Neuronal stem cell (in vitro differentiated cells): ENCODE measurements at regions not wholly inside any gene's neighbourhood (a gene's known extent, or its start where the extent isn't known, plus 50 kb on each side); places are given as distances from the start of the nearest gene placed in this dataset.

ENCODE experiments used
- DNase-seq: peaks from one replicate; pipeline ENCODE4 v3.0.0-alpha.2; 2013; ENCODE audit warnings: low spot score
- H2AFZ ChIP-seq: one replicate; pipeline ENCODE4 v1.6.1; 2013; ENCODE audit warnings: mild to moderate bottlenecking, low read length, inconsistent platforms
- H2AK5ac ChIP-seq: 2 replicates; pipeline ENCODE4 v1.6.1; 2013; ENCODE audit warnings: low read depth, mild to moderate bottlenecking, inconsistent platforms, low read length, moderate library complexity, mixed read lengths
- H2BK120ac ChIP-seq: 2 replicates; pipeline ENCODE4 v1.6.1; 2013; ENCODE audit warnings: low read depth, mild to moderate bottlenecking, inconsistent platforms, low read length, moderate library complexity, mixed read lengths
- H2BK12ac ChIP-seq: one replicate; pipeline ENCODE4 v1.6.1; 2013; ENCODE audit warnings: low read length, inconsistent platforms
- H2BK15ac ChIP-seq: 2 replicates; pipeline ENCODE4 v1.6.1; 2013; ENCODE audit warnings: mild to moderate bottlenecking, low read length, inconsistent platforms, mixed read lengths
- H2BK5ac ChIP-seq: one replicate; pipeline ENCODE4 v1.6.1; 2013; ENCODE audit warnings: inconsistent platforms, mild to moderate bottlenecking, low read length, moderate library complexity
- H3K14ac ChIP-seq: one replicate; pipeline ENCODE4 v1.6.1; 2013; ENCODE audit warnings: low read length, inconsistent platforms
- H3K18ac ChIP-seq: 2 replicates; pipeline ENCODE4 v1.6.1; 2013; ENCODE audit warnings: low read length, inconsistent platforms
- H3K23ac ChIP-seq: 2 replicates; pipeline ENCODE4 v1.6.1; 2013; ENCODE audit warnings: low read depth, mild to moderate bottlenecking, mixed read lengths, low read length, inconsistent platforms; ENCODE audit not compliant: poor library complexity
- H3K27ac ChIP-seq: replicated peaks from 3 replicates; pipeline ENCODE4 v1.5.1; 2013; ENCODE audit warnings: low read length, inconsistent platforms
- H3K27me3 ChIP-seq, 3 experiments: 2 replicates each; pipeline ENCODE4 v1.6.1; 2013; ENCODE audit warnings: low read length in 3 of 3, mild to moderate bottlenecking in 2 of 3, inconsistent platforms in 1 of 3, low read depth in 1 of 3, mixed read lengths in 1 of 3, moderate library complexity in 1 of 3; ENCODE audit not compliant: control insufficient read depth in 3 of 3, insufficient read depth in 3 of 3
- H3K36me3 ChIP-seq, 2 donors: replicated peaks in 1 of 2; 2 replicates each; pipeline ENCODE4 v1.6.1; 2013; ENCODE audit warnings: low read length in 2 of 2; ENCODE audit not compliant: control insufficient read depth in 2 of 2, insufficient read depth in 2 of 2
- H3K4ac ChIP-seq: 2 replicates; pipeline ENCODE4 v1.6.1; 2013; ENCODE audit warnings: inconsistent platforms, mild to moderate bottlenecking, low read length, moderate library complexity
- H3K4me1 ChIP-seq, 2 donors: 1 replicate in 1 of 2; 2 replicates in 1 of 2; pipeline ENCODE4 v1.6.1; 2013; ENCODE audit warnings: low read length in 2 of 2, low read depth in 1 of 2; ENCODE audit not compliant: control insufficient read depth in 2 of 2, insufficient read depth in 1 of 2
- H3K4me2 ChIP-seq: one replicate; pipeline ENCODE4 v1.6.1; 2013; ENCODE audit warnings: mild to moderate bottlenecking, low read length, inconsistent platforms; ENCODE audit not compliant: insufficient read depth, poor library complexity, severe bottlenecking
- H3K4me3 ChIP-seq, 2 donors: 2 replicates each; pipeline ENCODE4 v1.5.1; 2013; ENCODE audit warnings: low read length in 2 of 2, mild to moderate bottlenecking in 2 of 2, inconsistent platforms in 1 of 2, moderate library complexity in 1 of 2
- H3K79me1 ChIP-seq: one replicate; pipeline ENCODE4 v1.6.1; 2013; ENCODE audit warnings: low read depth, mild to moderate bottlenecking, inconsistent platforms, low read length, moderate library complexity
- H3K9ac ChIP-seq: one replicate; pipeline ENCODE4 v1.6.1; 2013; ENCODE audit warnings: mild to moderate bottlenecking, low read depth, low read length, inconsistent platforms; ENCODE audit not compliant: poor library complexity
- H3K9me3 ChIP-seq, 2 donors: replicated peaks in 1 of 2; 2 replicates each; pipeline versions ENCODE3 to v1.6.1; 2013; ENCODE audit warnings: low read length in 2 of 2, mild to moderate bottlenecking in 2 of 2, inconsistent platforms in 1 of 2, low read depth in 1 of 2, mixed read lengths in 1 of 2, moderate library complexity in 1 of 2; ENCODE audit not compliant: control insufficient read depth in 2 of 2, insufficient read depth in 1 of 2
- H4K8ac ChIP-seq: one replicate; pipeline ENCODE4 v1.6.1; 2013; ENCODE audit warnings: low read depth, mild to moderate bottlenecking, inconsistent platforms, low read length, moderate library complexity
- H4K91ac ChIP-seq: one replicate; pipeline ENCODE4 v1.6.1; 2013; ENCODE audit warnings: low read length, low read depth, mild to moderate bottlenecking, inconsistent platforms; ENCODE audit not compliant: poor library complexity
- WGBS, 2 donors: extraction: QIAGEN DNeasy Blood & Tissue Kit; methylation state at CpG; one replicate each; pipeline ENCODE4 v1.1.7; 2013; ENCODE audit warnings: missing lambda C conversion rate in 2 of 2, mixed read lengths in 1 of 2; ENCODE audit not compliant: insufficient read length in 2 of 2, insufficient replicate concordance in 1 of 2; ENCODE audit errors: extremely low coverage in 2 of 2; 5-methylcytosine and 5-hydroxymethylcytosine counted together

GRCh38 chr12:86663716-86664115 is 407.5 kb upstream of the MGAT4C start:
- H3K9ac ChIP-seq = no peak overlapping the region
- H3K79me1 ChIP-seq = no peaks in the 10 kb centered on the region
- no peak overlapping the region for H4K8ac ChIP-seq
- no peaks in the 10 kb centered on the region for H3K9me3 ChIP-seq
- no peak overlapping the region for H2BK120ac ChIP-seq
- DNase-seq = no peak
- no peak overlapping the region for H3K27ac ChIP-seq
- H3K4me2 ChIP-seq = no peak overlapping the region
- no peaks in the 10 kb centered on the region for H3K36me3 ChIP-seq
- H2BK15ac ChIP-seq = no peak overlapping the region
- no peaks in the 10 kb centered on the region for H3K4me1 ChIP-seq
- H3K27me3 ChIP-seq = no peaks in the 10 kb centered on the region
- no peak overlapping the region for H4K91ac ChIP-seq
- no peak overlapping the region for H3K23ac ChIP-seq
- no peak overlapping the region for H2AK5ac ChIP-seq
- H3K4ac ChIP-seq = no peak overlapping the region
- no peak overlapping the region for H3K4me3 ChIP-seq
- H2BK12ac ChIP-seq = no peak overlapping the region
- H2BK5ac ChIP-seq = no peak overlapping the region
- no peak overlapping the region for H3K14ac ChIP-seq
- no peak overlapping the region for H3K18ac ChIP-seq
- no peak overlapping the region for H2AFZ ChIP-seq

GRCh38 chr12:86663173-86663572 is 407.0 kb upstream of the MGAT4C start:
- no peak overlapping the region for H3K9ac ChIP-seq
- H2AFZ ChIP-seq = no peak overlapping the region
- no peak overlapping the region for H3K4me3 ChIP-seq
- H3K79me1 ChIP-seq = no peaks in the 10 kb centered on the region
- H2BK12ac ChIP-seq = no peak overlapping the region
- H2BK120ac ChIP-seq = no peak overlapping the region
- H3K27ac ChIP-seq = no peak overlapping the region
- H3K4ac ChIP-seq = no peak overlapping the region
- H4K91ac ChIP-seq = no peak overlapping the region
- no peak overlapping the region for H3K23ac ChIP-seq
- H4K8ac ChIP-seq = no peak overlapping the region
- no peak overlapping the region for H3K14ac ChIP-seq
- H2BK5ac ChIP-seq = no peak overlapping the region
- no peaks in the 10 kb centered on the region for H3K36me3 ChIP-seq
- H3K27me3 ChIP-seq = no peaks in the 10 kb centered on the region
- no peak overlapping the region for H2AK5ac ChIP-seq
- H2BK15ac ChIP-seq = no peak overlapping the region
- no peaks in the 10 kb centered on the region for H3K4me1 ChIP-seq
- no peak overlapping the region for H3K18ac ChIP-seq
- no peak overlapping the region for H3K4me2 ChIP-seq
- DNase-seq = no peak
- H3K9me3 ChIP-seq = no peaks in the 10 kb centered on the region
- WGBS, 2 donors = no CpG with 5 or more reads among the region's 3 CpGs

GRCh38 chr12:86662464-86662863 is 406.3 kb upstream of the MGAT4C start:
- Histone ChIP-seq H3K9me3 (no peaks in the 10 kb centered on the region), H3K79me1 (no peaks in the 10 kb centered on the region), H2BK15ac (no peak overlapping the region), H2BK5ac (no peak overlapping the region), H3K4ac (no peak overlapping the region), H2BK120ac (no peak overlapping the region), H3K18ac (no peak overlapping the region), H2AFZ (no peak overlapping the region), H4K8ac (no peak overlapping the region), H3K4me1 (no peaks in the 10 kb centered on the region), H3K27ac (no peak overlapping the region), H3K36me3 (no peaks in the 10 kb centered on the region), H2AK5ac (no peak overlapping the region), H3K4me3 (no peak overlapping the region), H3K4me2 (no peak overlapping the region), H3K9ac (no peak overlapping the region), H2BK12ac (no peak overlapping the region), H3K14ac (no peak overlapping the region), H3K23ac (no peak overlapping the region), H4K91ac (no peak overlapping the region), H3K27me3 (no peaks in the 10 kb centered on the region)
- DNase-seq = no peak
- no CpG with 5 or more reads among the region's 1 CpG for WGBS, 2 donors

DNA sequence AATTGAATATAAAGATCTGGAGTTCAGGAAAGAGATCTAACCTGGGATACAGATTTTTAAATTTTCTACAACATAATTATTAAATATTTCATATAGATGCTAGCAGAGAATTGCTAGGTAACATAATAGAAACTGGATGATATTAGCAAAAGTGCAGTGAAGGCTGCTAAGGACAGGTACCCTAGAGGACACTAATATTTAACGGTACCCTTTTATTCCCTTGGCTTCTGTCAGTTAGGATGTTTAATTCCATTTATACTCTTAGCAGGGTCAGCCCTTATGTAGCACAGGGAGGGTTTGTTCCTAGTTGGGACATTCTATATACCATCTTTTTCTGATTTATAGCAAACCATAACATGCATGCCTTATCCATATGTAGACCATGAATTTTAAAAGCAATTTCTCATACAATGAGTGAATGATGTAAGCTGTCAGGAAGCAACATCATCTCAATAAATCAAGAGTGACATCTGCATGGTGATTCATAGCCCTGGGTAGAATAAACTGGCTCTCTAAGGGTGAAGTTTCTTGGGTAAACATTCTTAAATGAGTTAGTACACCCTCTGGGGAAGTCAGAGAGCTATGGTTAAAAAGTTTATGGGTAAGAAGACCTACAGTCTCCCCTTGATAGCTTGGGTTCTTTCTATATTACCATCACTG is 404.4 kb upstream of the MGAT4C start:
- Histone ChIP-seq H3K23ac (no peak overlapping the region), H3K4me1 (no peaks in the 10 kb centered on the region), H3K4ac (no peak overlapping the region), H3K9ac (no peak overlapping the region), H3K14ac (no peak overlapping the region), H2AK5ac (no peak overlapping the region), H4K91ac (no peak overlapping the region), H3K79me1 (no peaks in the 10 kb centered on the region), H3K27ac (no peak overlapping the region), H3K9me3 (no peaks in the 10 kb centered on the region), H3K18ac (no peak overlapping the region), H4K8ac (no peak overlapping the region), H3K4me2 (no peak overlapping the region), H2AFZ (no peak overlapping the region), H2BK15ac (no peak overlapping the region), H3K4me3 (no peak overlapping the region), H3K36me3 (no peaks in the 10 kb centered on the region), H2BK5ac (no peak overlapping the region), H2BK120ac (no peak overlapping the region), H3K27me3 (no peaks in the 10 kb centered on the region), H2BK12ac (no peak overlapping the region)
- no CpG with 5 or more reads among the region's 1 CpG for WGBS, 2 donors
- no peak for DNase-seq
